Right renal pelvis (tissue), 4 donors: ENCODE measurements at regions not wholly inside any gene's neighbourhood (a gene's known extent, or its start where the extent isn't known, plus 50 kb on each side); places are given as distances from the start of the nearest gene placed in this dataset.

Source experiments
- DNase-seq, 4 donors: peaks; one replicate each; pipeline ENCODE4 v3.0.0-alpha.2; 2013; ENCODE audit warnings: low read depth in 4 of 4, low spot score in 3 of 4, missing footprints in 1 of 4

DNA sequence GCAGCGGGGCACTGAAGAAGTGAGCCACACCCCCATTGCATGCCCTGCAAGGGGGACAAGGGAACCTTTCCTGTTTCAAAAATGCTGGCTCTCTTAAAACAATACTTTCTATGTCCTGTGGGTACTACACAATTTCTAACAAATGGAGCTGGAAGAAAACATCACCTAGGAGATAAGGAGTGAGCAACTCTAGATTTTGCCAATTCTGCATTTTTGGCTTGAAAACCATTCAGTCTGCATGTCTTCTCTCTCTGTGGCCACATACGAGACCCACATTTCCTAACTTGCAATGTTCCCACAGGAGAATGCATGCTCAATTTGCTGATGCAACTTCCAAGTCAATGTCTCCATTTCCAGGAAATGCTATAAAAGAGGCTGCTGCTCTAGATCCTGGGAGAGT, 662.0 kb downstream of the SQOR start:
- DNase-seq = no peak

DNA sequence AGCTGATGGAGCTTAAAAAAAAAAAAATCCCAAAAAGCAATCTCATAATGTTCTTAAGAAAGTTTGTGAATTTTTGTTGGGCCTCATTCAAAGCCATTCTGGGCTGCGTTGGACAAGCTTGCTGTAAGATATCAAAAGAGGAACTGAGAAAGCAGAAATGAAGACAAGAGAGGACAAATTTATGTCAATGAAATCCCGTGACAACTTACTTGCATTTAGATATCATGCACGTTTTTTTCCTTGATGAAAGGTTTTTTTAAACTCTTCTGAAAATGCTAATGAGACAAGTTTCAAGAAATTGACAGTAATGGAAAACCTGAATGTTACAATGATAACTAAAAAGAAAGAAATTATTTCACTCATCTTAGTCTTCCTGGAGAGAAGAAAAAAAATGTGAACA, 662.9 kb downstream of the SQOR start:
- no peak for DNase-seq

DNA sequence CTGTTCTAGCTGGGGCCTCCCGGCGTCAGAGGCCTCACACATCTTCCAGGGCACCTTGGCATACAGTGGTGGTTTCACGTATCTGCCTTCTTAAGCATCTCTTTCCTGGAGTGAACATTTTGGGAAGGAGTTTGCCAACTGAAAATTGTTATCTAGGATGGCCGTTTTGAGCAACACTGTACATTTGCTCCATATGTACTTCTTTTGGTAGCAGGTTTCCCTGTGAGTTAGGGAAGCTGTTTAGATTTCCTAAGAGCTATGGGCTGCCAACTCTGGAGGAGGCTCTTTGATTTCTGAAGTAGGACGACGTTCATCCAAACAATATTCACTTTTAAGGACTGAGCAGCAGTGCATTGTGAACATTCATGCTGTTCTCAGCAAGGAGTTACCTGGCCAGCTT, 665.9 kb downstream of the SQOR start:
- DNase-seq = no peak

DNA sequence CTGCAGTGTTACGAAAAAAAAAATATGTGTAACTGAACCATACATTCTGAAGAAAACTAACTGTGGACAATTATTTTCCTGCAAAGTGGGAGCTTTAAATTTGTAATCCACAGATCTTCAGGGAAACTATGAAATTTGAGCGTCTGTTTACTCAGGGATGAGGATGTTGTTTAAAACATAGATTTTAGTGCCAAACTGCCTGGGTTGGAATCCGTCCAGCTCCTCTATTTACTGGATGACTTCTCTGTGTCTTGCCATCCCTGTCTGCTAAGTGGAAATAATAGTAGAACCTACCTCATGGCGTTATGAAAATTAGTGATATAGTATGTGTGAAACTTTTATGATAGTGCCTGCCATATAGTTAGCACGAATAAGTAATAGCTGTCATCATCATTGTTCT, 666.5 kb downstream of the SQOR start:
- no peak for DNase-seq

DNA sequence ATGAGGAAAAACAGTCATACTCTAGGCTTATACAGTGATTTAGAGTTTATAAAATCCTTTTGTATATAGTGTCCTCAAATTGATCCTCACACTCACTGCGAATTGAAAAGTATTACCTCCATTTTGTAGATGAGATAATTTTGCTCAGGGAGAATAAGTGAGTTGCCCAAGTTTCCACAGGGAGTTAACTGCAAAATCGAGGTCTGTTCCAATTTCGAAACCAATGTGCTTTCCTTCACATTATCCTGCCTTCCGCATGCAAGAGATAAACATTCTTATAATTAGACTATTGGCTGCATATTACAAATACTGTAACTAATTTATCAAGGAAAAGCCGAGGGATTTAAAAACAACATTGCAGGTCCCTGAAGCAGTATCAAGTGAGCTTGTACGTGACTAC, 667.0 kb downstream of the SQOR start:
- no peak for DNase-seq

DNA sequence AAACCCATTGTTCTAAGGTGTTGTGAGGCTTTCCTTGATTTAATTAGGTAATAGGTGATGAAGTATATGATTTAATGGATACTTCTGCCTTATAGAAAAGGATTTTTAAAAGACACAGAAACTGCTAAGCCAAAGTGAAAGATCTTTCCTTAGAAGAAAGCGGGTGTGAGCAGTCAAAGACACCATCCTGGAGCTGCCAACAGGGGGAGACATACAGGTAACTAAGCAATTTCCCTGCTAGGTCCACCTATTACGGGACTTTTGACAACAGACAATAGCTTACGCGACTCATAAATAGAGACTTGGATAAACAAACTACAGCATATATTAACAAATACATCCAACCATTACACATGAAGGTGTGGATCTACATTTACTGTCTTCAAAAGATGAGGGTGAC, 669.5 kb downstream of the SQOR start:
- DNase-seq = no peak

DNA sequence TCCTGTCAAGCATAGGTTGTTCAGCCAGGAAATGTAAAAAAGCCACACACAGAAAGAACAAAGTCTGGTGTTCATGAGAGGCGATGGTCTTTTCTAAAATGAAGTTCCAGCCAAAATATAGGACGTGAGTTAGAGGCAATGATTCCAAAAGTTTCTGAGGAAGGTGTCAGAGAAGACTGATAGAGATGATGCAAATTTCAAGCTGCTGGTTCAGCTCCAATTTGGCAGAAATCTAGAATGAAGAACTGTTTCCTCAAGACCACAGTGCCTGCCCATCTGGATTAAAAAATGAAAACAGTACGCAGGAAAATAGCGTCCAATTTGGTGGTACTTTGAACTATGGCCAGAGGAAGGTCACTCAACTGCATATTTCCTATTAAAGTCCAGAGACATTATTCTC, 672.9 kb downstream of the SQOR start:
- DNase-seq = no peak

DNA sequence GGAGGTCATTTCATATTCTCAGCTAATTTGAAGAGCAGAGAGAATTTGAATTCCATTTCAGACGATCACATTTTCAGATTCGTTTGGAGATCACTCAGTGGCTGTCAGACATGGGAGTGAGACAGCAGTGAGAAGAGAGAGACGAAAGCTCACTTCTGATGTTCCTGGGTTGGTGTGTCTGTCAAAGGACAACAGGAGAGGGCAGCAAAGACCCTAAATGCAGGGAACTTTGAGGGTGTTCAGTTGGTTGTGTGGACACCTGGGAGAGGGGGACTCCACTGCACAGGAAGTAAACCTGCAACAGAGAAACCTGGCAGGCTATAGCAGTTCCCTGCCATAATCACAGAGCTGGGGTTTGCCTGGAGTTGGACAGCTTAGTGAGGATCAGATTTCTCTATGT, 675.1 kb downstream of the SQOR start:
- no peak for DNase-seq

DNA sequence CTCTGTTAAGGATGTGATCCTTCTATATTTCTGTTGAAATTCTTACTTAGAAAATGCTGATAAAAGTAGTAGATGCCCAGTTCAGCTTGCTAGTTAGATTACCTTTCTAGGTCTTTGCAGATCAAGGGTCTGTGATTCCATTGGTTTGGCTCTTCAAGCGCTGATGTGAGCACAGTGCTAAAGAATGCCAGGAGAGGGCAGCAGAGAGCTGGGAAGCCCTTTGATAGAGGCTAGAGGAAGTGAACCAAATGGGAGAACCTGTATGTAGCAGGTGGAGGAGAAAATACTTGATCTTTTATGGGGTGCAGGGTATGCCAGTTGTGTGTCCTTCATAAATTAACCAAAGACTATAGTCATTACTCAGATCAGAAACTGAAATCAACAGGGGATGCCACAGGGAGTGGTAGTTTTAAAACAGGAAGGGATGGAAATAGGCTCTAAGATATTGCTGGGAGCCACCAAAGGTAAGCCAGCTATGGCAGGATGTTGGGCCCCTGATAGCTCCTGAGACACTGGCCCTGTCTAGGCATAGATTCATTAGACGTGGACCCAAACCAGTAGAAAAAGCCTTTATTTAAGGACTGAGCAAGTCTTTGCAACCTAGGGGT, 677.4 kb downstream of the SQOR start:
- DNase-seq = peak; percentile 58 to 78 (median 76)

DNA sequence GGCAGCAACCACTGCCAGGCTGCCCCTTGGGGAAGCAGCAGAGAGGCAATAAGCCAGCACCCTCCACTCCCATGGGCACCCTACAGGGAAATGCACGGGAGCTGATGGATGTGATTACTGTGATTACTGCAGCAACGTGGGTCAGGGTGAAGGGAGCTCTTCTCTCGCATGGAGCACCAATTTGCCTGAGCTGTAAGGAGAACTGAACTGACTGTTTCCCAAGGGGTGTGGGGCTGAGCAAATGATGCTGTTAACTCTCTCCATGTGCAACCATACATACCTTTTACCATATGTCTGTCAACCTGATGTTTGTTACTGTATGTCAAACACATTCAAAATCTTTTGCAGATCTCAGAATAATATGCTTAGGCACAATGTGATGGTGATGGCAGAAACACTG, 680.6 kb downstream of the SQOR start:
- no peak for DNase-seq

DNA sequence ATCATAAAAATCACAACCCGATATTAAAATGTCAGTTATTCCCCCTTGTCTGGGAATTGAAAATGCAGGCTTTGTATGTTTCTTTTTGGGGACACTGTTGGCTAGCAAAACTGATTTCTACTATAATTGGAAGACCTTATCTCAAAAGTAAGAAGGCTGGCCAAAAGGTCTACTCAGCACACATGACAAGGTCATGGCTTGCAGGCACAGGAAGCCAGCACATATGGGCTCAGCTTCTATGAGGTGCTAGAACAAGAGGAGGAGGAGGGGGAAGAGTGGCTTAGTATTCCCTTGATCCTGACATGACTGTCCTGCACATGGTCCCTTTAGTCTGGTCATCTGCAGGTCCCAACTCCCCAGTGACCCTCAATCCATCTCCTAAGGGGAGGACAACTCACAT, 681.2 kb downstream of the SQOR start:
- DNase-seq = no peak

DNA sequence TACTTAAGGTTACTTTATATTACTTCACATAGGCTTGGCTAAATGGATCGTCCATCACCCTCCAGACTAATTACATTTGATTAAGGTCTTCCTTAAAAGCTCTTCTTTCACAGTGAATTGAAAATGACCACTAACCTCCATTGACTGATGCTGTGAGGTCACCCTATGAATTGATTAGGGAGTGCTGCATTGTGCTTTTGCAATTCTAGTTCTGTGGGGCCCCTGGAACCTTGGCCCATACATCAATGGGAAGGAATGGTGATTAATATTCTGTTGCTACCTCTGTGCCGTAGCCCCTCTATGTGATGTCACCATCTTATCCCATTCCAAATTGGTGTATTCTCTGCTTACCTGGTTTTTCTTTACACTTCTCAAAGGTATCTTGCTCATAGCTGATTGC, 682.2 kb downstream of the SQOR start:
- no peak for DNase-seq

DNA sequence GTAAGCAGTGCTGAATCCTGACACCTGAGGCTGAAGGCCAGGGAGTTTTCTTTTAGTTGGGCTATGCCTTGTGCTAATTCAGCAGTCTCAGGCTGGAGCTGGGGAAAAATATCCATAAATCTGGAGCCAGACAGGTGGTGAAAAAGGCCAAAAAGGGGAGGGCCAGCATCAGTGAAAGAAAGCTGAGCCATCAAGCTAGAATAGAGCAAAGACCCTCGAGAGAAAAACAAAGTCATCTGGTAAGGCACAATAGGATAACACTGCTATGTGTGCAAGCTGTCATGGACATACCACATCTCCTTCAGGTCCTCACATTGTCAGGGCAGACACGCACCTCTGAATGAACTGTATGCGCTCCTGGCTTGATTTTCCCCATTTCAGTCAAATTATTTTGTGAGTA, 687.9 kb downstream of the SQOR start:
- no peak for DNase-seq

DNA sequence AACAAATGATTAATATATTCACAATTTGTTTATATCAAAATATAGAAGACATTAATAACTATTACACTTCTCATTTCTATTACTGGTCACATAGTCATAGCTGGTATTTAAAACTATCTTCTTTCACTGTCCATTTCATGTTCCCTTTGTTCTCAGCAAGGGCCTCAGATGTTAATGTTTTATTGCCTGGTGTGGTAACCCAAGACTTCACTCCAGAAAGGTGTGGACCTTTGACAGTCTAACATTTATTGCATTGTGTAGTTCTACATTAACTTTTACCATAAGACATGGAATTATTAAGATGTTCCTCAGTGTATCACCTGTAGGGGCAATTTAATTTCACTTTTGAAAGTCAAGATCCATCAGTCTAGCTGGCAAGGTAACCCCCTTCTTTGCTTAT, 691.3 kb downstream of the SQOR start:
- DNase-seq = no peak

DNA sequence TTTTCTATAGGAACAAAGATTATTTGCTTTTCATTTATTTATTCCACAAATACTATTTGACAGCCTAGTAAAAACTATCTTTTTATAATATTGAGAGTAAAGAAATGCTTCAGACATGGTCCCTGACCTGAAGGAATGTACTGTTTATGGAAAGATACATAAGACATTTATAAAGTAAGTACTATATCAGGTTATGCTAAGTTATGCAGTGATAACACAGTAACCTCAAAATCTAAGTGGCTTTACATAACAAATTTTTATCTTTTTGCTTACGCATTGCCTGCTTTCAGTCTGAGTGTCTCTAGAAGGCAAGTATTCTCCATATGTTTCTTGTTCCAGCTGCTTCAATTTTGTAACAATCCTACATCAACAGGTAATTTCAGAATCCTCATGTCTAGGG, 694.0 kb downstream of the SQOR start:
- no peak for DNase-seq

DNA sequence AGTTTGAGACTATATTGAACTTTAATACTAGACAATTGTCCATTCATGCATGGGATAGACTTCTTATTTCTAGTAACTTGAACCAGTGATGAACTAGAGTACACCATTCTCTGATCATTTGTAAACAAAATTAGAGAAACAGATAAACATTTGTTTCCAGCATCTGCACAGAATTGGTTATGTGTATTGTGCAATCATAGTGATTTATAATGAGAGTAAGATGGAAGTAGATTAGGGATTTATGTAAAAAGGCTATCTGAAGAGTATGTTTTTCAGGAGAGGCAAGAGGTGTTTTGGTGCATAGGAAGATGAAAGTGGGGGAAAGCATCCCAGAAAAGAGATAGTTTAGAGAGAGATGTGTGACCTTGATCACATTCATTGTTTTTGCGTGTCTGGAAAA, 695.0 kb downstream of the SQOR start:
- no peak for DNase-seq

DNA sequence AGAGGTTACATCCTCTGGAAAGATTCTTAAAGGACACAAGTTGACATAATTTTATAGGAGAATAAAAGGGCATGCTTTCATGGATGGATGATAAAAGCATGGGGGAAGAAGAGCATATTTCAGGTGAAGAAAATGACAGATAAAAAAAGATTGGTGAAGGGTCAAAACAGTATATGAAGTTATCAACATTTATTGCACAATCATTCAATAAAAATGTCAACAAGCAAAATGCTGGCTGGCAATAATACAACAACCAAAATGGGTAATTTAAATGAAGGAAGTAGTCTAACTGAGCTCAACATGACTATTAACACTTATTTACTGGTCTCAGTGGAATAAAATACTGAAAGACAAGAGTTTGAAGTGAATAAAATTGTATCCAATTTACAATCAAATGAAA, 696.7 kb downstream of the SQOR start:
- DNase-seq = no peak

DNA sequence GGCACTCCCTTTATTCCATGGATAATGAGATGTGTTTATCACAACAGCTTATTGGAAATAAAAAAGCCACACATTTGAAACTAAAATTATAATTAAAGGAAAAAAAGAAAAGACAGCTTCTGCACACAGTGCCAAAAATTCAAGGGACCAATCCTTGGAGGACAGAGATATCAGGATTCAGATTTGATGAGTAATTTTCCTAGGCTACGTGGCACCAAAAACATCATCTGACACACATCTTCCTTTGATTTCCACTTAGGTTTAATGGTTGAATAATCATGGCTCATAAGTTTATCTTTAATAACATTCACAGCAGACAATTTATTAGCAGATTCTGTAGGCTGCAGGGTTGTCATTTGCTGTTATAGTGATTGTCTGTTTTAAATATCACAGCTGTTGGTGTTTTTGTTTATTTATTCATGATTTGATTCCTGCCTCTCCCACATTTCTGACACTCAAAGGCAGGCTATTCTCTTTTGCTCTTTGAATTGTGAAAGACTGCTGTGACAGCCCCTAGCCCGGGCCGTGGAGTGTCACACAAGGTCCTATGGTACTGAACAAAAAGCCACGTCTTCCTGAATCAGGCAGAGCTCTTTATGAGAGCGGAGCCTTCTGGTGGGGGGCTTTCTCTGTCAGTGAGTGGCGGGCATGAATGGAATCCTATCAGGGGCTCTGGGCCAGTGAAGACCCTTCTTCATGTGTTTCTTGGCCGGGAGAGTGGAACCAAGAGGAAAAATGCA, 708.5 kb downstream of the SQOR start:
- DNase-seq = no peak

DNA sequence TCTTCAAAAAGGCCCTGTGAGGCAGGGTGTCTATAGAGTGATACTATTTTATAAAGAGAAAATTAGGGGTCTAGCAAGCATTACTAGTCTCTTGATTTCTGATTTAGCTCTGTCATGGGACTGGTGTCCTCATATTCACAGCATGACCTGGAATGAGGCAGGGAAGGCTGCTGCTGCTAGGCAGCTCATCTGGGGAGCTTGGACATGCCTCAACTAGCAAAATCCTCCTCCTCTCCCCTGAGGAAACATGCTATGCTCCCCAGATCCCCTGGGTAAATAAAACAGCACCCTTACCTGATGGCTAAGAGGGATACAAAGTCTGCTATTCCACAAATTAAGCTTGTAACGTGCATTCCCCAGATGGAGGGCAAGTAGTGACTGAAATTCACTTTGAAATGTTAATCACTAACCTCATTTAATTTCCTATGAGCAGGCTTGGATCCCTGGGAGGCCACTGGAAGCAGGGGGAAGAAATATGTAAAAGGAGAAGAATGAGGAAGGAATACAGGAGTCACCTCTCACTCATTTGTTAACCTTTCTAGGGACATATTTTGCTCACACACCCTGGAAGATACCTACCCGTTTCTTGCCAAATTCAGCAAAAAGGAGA, 709.4 kb downstream of the SQOR start:
- DNase-seq = no peak

DNA sequence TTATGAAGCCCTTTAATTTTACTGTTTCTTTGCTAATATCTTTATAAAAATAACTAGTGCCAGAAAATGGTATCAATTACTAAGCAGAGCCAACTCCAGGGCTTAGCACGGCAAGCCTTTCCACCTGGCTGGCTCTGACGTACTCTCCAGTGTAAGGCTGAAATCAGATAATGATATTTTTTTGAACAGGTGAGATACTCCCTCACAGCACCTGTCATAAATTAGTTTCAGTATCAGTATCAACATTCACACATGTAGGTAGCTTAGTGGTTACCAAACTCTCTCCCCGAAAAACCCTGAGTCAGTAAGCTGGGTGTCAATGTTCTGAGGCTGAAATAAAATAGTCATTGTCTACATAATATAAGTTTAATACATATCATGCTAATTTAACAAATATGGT, 710.1 kb downstream of the SQOR start:
- no peak for DNase-seq

DNA sequence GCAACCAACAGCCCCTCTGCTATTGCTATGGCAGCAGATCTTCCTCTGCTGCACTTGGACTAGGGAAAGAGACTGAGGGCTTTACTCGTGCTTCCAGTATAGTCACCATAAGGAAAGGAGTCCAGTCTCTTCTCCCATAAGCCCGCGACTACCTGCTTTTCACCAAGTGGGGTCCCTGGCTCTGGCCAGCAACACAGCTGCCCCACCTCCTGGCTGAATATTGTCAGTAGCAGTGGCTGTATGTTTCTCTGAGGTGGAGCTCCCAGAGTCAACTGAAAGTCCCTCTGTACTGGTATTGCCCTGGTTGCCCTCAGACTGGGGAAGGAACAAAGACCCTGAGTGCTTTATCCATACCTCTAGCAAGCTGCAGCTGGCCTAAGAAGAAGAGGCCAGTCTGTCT, 719.6 kb downstream of the SQOR start:
- DNase-seq = no peak

DNA sequence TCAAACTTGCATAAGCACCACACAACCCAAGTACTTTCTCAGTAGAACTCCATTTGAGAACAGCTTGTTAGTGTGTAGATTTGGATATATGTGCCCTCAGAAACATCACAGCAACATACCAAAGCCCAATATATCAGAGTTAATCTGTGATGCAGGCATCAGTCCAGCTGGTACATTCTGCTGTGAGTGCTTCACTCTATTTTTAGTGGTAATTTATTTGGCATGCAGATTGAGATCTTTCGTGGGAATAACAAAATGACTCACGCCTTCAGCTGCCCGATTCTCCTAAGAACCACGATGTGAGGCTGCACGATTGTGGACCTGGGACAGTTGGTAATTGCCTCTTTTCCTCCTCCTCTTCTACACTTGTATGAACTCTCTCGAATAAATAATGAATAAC, 730.7 kb downstream of the SQOR start:
- DNase-seq = no peak
